Endothelial cell of umbilical vein (primary cell): ENCODE measurements at regions not wholly inside any gene's neighbourhood (a gene's known extent, or its start where the extent isn't known, plus 50 kb on each side); places are given as distances from the start of the nearest gene placed in this dataset.

Source experiments
- BruUV-seq: library from RNA; stranded (reverse); fragments of 400-500 nt; replicated peaks from 2 replicates; lab custom pipeline; 2021; lab: Mats Ljungman, UMichigan
- CTCF ChIA-PET: fragments of 300-600, 350-600 bp; sonication (Branson Sonifier 250); formaldehyde crosslinking; loops from one replicate; lab custom pipeline; 2021; ENCODE audit warnings: antibody characterized with exemption, inconsistent platforms; lab: Charles Lee
- POLR2A ChIA-PET: fragments of 300-600, 350-600 bp; sonication (Branson Sonifier 250); formaldehyde crosslinking; loops from one replicate; lab custom pipeline; 2021; ENCODE audit warnings: antibody characterized with exemption, inconsistent platforms; lab: Charles Lee
- DNase-seq: peaks from one replicate; pipeline ENCODE4 v3.0.0-alpha.2; 2011; ENCODE audit warnings: low read depth, low spot score
- FAIRE-seq: peaks from 2 replicates; lab custom pipeline; 2011; peaks lifted over from hg19 to GRCh38; lab: Jason Lieb, UNC
- H2AFZ ChIP-seq: 2 replicates; pipeline ENCODE4 v1.6.0; 2012; ENCODE audit warnings: low read depth, low read length, control low read depth, inconsistent platforms
- H3K27ac ChIP-seq: 2 replicates; pipeline ENCODE4 v1.5.1; 2011; ENCODE audit warnings: low read depth, mild to moderate bottlenecking, control low read depth, low read length, moderate library complexity; ENCODE audit not compliant: insufficient read depth
- H3K27me3 ChIP-seq, 2 experiments: 2 replicates each; pipeline versions ENCODE4 v1.6.0 to v1.6.1; 2011; ENCODE audit warnings: low read length in 2 of 2, mixed read lengths in 1 of 2; ENCODE audit not compliant: control insufficient read depth in 2 of 2, insufficient read depth in 2 of 2
- H3K36me3 ChIP-seq, 2 experiments: 2 replicates in 1 of 2; 3 replicates in 1 of 2; pipeline ENCODE4 v1.5.1; 2011; ENCODE audit warnings: low read length in 2 of 2, mild to moderate bottlenecking in 1 of 2, moderate library complexity in 1 of 2; ENCODE audit not compliant: control insufficient read depth in 2 of 2, insufficient read depth in 2 of 2; ENCODE audit errors: extremely low read depth in 1 of 2
- H3K4me1 ChIP-seq: 3 replicates; pipeline ENCODE4 v1.5.1; 2011; ENCODE audit warnings: mild to moderate bottlenecking, low read length; ENCODE audit not compliant: control insufficient read depth, insufficient read depth; ENCODE audit errors: extremely low read depth
- H3K4me2 ChIP-seq: 2 replicates; pipeline ENCODE4 v1.6.1; 2011; ENCODE audit warnings: low read length, control low read depth, mixed read lengths; ENCODE audit not compliant: insufficient read depth
- H3K4me3 ChIP-seq, 3 experiments: fragments of 200-600 bp in 1 of 3; sonication (generic), shearing (Covaris generic) in 1 of 3; replicated peaks in 1 of 3; 2 replicates each; pipeline ENCODE4 v1.5.1; 2011 to 2016; ENCODE audit warnings: control low read depth in 3 of 3, low read length in 3 of 3, mild to moderate bottlenecking in 2 of 3, inconsistent platforms in 1 of 3, low read depth in 1 of 3, moderate library complexity in 1 of 3; ENCODE audit not compliant: insufficient read depth in 1 of 3
- H3K79me2 ChIP-seq: 2 replicates; pipeline ENCODE4 v1.6.0; 2012; ENCODE audit warnings: low read length, inconsistent platforms; ENCODE audit not compliant: control insufficient read depth, insufficient read depth
- H3K9ac ChIP-seq: replicated peaks from 2 replicates; pipeline ENCODE3; 2011; ENCODE audit warnings: low read length, control low read depth; ENCODE audit not compliant: insufficient read depth; ENCODE audit errors: extremely low read depth
- H3K9me1 ChIP-seq: replicated peaks from 3 replicates; pipeline ENCODE4 v1.6.0; 2011; ENCODE audit warnings: mild to moderate bottlenecking, low read length; ENCODE audit not compliant: control insufficient read depth, insufficient read depth; ENCODE audit errors: extremely low read depth
- H3K9me3 ChIP-seq: replicated peaks from 2 replicates; pipeline ENCODE4 v1.5.1; 2012; ENCODE audit warnings: low read length, inconsistent platforms; ENCODE audit not compliant: control insufficient read depth, insufficient read depth
- H4K20me1 ChIP-seq: replicated peaks from 2 replicates; pipeline ENCODE3; 2011; ENCODE audit warnings: mild to moderate bottlenecking, low read length; ENCODE audit not compliant: control insufficient read depth, insufficient read depth; ENCODE audit errors: extremely low read depth
- CTCF ChIP-seq, 2 donors: IDR thresholded peaks; 1 replicate in 1 of 2; 2 replicates in 1 of 2; pipeline ENCODE4 v1.5.1; 2011; ENCODE audit warnings: low read length in 2 of 2, mild to moderate bottlenecking in 2 of 2, moderate library complexity in 2 of 2, control low read depth in 1 of 2, inconsistent platforms in 1 of 2, low read depth in 1 of 2; ENCODE audit not compliant: insufficient read depth in 1 of 2; ENCODE audit errors: extremely low read depth in 1 of 2
- EZH2 ChIP-seq: IDR thresholded peaks from 2 replicates; pipeline ENCODE4 v1.6.1; 2012; ENCODE audit warnings: borderline replicate concordance, low read depth, mild to moderate bottlenecking, moderate library complexity, low read length, inconsistent platforms; ENCODE audit not compliant: severe bottlenecking
- FOS ChIP-seq: IDR thresholded peaks from 2 replicates; pipeline ENCODE4 v1.6.1; 2011; ENCODE audit warnings: mild to moderate bottlenecking, low read length, moderate library complexity, borderline replicate concordance; ENCODE audit not compliant: insufficient read depth
- GATA2 ChIP-seq: IDR thresholded peaks from 2 replicates; pipeline ENCODE4 v1.7.0; 2011; ENCODE audit warnings: low read depth, mild to moderate bottlenecking, moderate library complexity, mixed read lengths, low read length; ENCODE audit not compliant: insufficient read length, insufficient read depth
- JUN ChIP-seq: IDR thresholded peaks from 2 replicates; pipeline ENCODE4 v1.6.1; 2011; ENCODE audit warnings: borderline replicate concordance, low read depth; ENCODE audit not compliant: insufficient read length, insufficient read depth
- MYC ChIP-seq: IDR thresholded peaks from one replicate; pipeline ENCODE4 v1.6.1; 2011; ENCODE audit warnings: mild to moderate bottlenecking, low read depth, low read length
- POLR2A ChIP-seq: IDR thresholded peaks from 2 replicates; pipeline ENCODE4 v1.6.1; 2012; ENCODE audit warnings: low read depth, mild to moderate bottlenecking, control low read depth, low read length
- POLR2AphosphoS5 ChIP-seq: IDR thresholded peaks from 2 replicates; pipeline ENCODE4 v1.6.1; 2012; ENCODE audit warnings: low read depth, mild to moderate bottlenecking, control low read depth, low read length, moderate library complexity; ENCODE audit not compliant: insufficient read depth
- dilution Hi-C: fragments of 300-500 bp; cut with MboI; formaldehyde crosslinking; loops from one replicate; pipeline ENCODE4 v1.15.0; 2019; ENCODE audit warnings: low sequenced_read_pairs; ENCODE audit not compliant: extremely low pct_ligation_motif_present
- intact Hi-C: fragments of 100-400 bp; cut with micrococcal nuclease; formaldehyde crosslinking; loops from one replicate; pipeline ENCODE4 v1.10.0; 2022
- TF ChIP-seq, protein P1 (sequence below): IDR thresholded peaks from 2 replicates; pipeline ENCODE4 v1.6.1; 2011; ENCODE audit not compliant: insufficient read depth, insufficient read length

DNA sequence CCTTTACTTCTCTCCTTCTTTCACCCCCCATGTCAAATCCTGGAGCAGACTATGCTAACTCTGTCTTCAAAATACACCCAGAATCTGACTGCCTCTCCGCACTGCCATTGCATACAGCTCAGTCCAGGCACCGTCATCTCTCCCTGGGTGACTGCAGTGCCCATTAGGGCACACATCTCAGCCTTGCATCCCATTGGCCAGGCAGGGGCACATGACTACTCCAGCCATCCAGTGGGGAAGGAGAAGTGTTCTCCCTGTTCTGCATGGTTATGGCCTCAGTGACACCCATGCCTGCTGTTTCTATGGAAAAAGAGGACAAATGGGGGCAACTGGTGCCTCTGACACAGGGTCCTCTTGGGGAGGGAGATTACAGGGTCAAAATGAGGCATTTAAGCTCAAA, 270.5 kb downstream of the MATN1 start:
- BruUV-seq: no TSS peak
- H3K27ac ChIP-seq: no peak overlapping the region
- no peaks in the 10 kb centered on the region for H3K36me3 ChIP-seq
- CTCF ChIA-PET: no interaction called here
- POLR2A ChIA-PET: no interaction called here
- no peaks in the 10 kb centered on the region for H3K4me1 ChIP-seq
- TF ChIP-seq, protein P1, sequence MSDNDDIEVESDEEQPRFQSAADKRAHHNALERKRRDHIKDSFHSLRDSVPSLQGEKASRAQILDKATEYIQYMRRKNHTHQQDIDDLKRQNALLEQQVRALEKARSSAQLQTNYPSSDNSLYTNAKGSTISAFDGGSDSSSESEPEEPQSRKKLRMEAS: no peak
- TF ChIP-seq EZH2 (no peak), JUN (no peak), FOS (no peak), CTCF (IDR thresholded peaks at IDR 0.05; ENCODE audit: extremely low read depth in 1 of 2, insufficient read depth in 1 of 2, low read depth in 1 of 2, low read length in 2 of 2) (no peak), GATA2 (no peak), POLR2A (no peak), POLR2AphosphoS5 (no peak), MYC (no peak)
- FAIRE-seq (no peak), DNase-seq (no peak)
- no peaks in the 10 kb centered on the region for H3K9me1 ChIP-seq
- H3K79me2 ChIP-seq: no peaks in the 10 kb centered on the region
- no peaks in the 10 kb centered on the region for H4K20me1 ChIP-seq
- no peaks in the 10 kb centered on the region for H3K9me3 ChIP-seq
- no peaks in the 10 kb centered on the region for H3K27me3 ChIP-seq
- intact Hi-C loops (no loop called here), dilution Hi-C loops (no loop called here)
- H3K4me2 ChIP-seq: no peak overlapping the region
- no peak overlapping the region for H2AFZ ChIP-seq
- no peak overlapping the region for H3K4me3 ChIP-seq
- no peak overlapping the region for H3K9ac ChIP-seq
